ENCODE measurements at regions not wholly inside any gene's neighbourhood (a gene's known extent, or its start where the extent isn't known, plus 50 kb on each side); places are given as distances from the start of the nearest gene placed in this dataset.

- TF ChIP-seq CTCF (conservative IDR thresholded peaks at IDR 0.05 in 1 of 2, IDR thresholded peaks at IDR 0.05 in 1 of 2; ENCODE audit: low read depth in 1 of 2, low read length in 2 of 2) (no peak), EZH2 (IDR thresholded peaks at IDR 0.05; ENCODE audit: low read length, missing control alignments) (no peak)
Observed at GRCh38 chr3:29011966-29012365, 268.9 kb upstream of the RBMS3 start.

Data from fibroblast of lung (primary cell).